T-helper 1 cell (primary cell): ENCODE measurements at regions not wholly inside any gene's neighbourhood (a gene's known extent, or its start where the extent isn't known, plus 50 kb on each side); places are given as distances from the start of the nearest gene placed in this dataset.
"Not testable (repeated sequence)": the region's sequence is repeated elsewhere in the genome, so short reads cannot be mapped to it uniquely, and the experiment has no call there.

ENCODE experiments used
- DNase-seq, 5 donors: peaks; one replicate each; pipeline ENCODE4 v3.0.0-alpha.2; 2012 to 2020

GRCh38 chr5:117761186-117761585 is 1186.6 kb upstream of the SEMA6A start:
- no peak for DNase-seq

GRCh38 chr5:117759849-117760499 is 1185.4 kb upstream of the SEMA6A start:
- no peak for DNase-seq

GRCh38 chr5:117752403-117752802 is 1177.8 kb upstream of the SEMA6A start:
- DNase-seq, result no peak

GRCh38 chr5:117748336-117748735 is 1173.7 kb upstream of the SEMA6A start:
- no peak for DNase-seq

- DNase-seq, result no peak
Observed at GRCh38 chr5:117743337-117743736, 1168.7 kb upstream of the SEMA6A start.

- no peak for DNase-seq
Observed at GRCh38 chr5:117741655-117742206, 1167.1 kb upstream of the SEMA6A start.

GRCh38 chr5:117740268-117740667 is 1165.6 kb upstream of the SEMA6A start:
- DNase-seq, result no peak

GRCh38 chr5:117738571-117738970 is 1163.9 kb upstream of the SEMA6A start:
- no peak for DNase-seq

- DNase-seq, result no peak
Observed at GRCh38 chr5:117736698-117737097, 1162.1 kb upstream of the SEMA6A start.

- DNase-seq, result no peak
Observed at GRCh38 chr5:117734056-117734455, 1159.4 kb upstream of the SEMA6A start.

- DNase-seq, result no peak
Observed at GRCh38 chr5:117733051-117733450, 1158.4 kb upstream of the SEMA6A start.

- DNase-seq, result no peak
Observed at GRCh38 chr5:117732264-117732663, 1157.6 kb upstream of the SEMA6A start.

GRCh38 chr5:117731446-117731845 is 1156.8 kb upstream of the SEMA6A start:
- no peak for DNase-seq

- not testable (repeated sequence) for DNase-seq
Observed at GRCh38 chr5:117720784-117721183, 1146.2 kb upstream of the SEMA6A start.

- DNase-seq, result no peak
Observed at GRCh38 chr5:117719413-117719812, 1144.8 kb upstream of the SEMA6A start.

- no peak for DNase-seq
Observed at GRCh38 chr5:117713585-117714198, 1139.1 kb upstream of the SEMA6A start.

GRCh38 chr5:117701062-117701461 is 1126.4 kb upstream of the SEMA6A start:
- DNase-seq, result no peak

GRCh38 chr5:117692606-117693005 is 1118.0 kb upstream of the SEMA6A start:
- no peak for DNase-seq

- no peak for DNase-seq
Observed at GRCh38 chr5:117691081-117691870, 1116.7 kb upstream of the SEMA6A start.

- no peak for DNase-seq
Observed at GRCh38 chr5:117690612-117691011, 1116.0 kb upstream of the SEMA6A start.

- DNase-seq, result no peak
Observed at GRCh38 chr5:117686926-117687325, 1112.3 kb upstream of the SEMA6A start.

- no peak for DNase-seq
Observed at GRCh38 chr5:117682416-117682815, 1107.8 kb upstream of the SEMA6A start.

GRCh38 chr5:117681431-117682254 is 1107.0 kb upstream of the SEMA6A start:
- DNase-seq, result no peak
